GM18951 (cell line): ENCODE measurements at regions not wholly inside any gene's neighbourhood (a gene's known extent, or its start where the extent isn't known, plus 50 kb on each side); places are given as distances from the start of the nearest gene placed in this dataset.

Experiments
- POLR2A ChIP-seq: IDR thresholded peaks from 4 replicates; pipeline ENCODE4 v1.6.1; 2011; ENCODE audit warnings: mild to moderate bottlenecking; ENCODE audit not compliant: insufficient read length, insufficient read depth; ENCODE audit errors: extremely low read depth
- in situ Hi-C: fragments of 300-500 bp; cut with MboI; formaldehyde crosslinking; loops from one replicate; pipeline ENCODE4 v1.12.0; 2022; ENCODE audit warnings: low sequenced_read_pairs, mixed read lengths, inconsistent platforms; ENCODE audit not compliant: unreplicated experiment

DNA sequence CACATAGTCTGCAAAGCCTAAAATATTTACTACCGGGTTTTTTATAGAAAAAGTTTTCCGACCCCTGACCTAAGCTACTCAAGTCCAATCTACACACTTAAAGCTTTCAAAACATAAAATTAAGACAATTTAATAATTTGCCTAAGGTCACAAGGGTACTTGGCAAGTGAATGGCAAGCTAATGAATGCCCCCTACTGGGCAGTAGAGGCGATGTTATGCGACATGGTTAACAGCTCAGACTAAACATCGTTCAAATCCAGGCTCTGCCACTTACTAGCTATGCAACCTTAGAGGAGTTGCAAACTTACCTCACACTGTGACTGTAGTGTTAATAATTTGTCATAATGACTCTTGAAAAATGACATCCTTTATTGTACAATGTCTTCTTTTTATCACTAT lies 317.2 kb upstream of the NFIA start:
- in situ Hi-C loops = no loop called here
- no peak for TF ChIP-seq POLR2A

DNA sequence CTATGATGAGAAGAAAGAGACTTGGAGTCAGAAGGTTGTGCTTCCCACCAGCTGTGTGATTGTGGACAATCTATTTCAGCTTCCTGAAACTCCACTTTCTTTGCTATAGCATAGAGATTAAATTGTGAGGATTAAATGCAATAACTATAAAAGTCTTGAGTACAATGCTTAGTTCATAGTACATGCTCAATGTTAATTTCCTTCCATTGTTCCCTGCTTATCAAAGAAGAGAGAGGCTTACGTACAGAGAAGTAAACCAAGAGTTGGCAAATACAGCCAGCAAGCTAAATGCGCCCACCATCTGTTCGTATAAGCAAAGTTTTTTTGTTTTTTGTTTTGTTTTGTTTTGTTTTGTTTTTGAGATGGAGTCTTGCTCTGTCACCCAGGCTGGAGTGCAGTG lies 317.9 kb upstream of the NFIA start:
- no peak for TF ChIP-seq POLR2A
- in situ Hi-C loops = no loop called here

DNA sequence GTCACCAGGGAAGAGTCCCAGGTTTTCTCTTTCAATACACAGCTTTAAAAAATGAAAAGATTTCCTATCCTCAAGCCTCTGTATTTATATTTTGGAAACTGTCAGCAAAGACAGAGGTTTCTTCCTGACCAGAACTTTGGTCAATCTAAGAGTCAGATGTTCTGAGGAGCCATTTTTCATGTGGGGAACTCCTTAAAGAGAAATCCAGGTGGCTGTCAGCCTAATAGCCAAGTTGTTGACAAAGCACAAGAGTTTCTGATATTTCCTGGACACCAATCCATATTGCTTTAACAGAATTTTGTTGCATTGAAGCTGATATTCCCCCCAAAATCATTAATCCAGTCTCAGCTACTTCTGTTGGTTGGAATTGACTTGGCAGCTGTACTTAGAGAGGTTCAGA lies 318.6 kb upstream of the NFIA start:
- in situ Hi-C loops = no loop called here
- no peak for TF ChIP-seq POLR2A

DNA sequence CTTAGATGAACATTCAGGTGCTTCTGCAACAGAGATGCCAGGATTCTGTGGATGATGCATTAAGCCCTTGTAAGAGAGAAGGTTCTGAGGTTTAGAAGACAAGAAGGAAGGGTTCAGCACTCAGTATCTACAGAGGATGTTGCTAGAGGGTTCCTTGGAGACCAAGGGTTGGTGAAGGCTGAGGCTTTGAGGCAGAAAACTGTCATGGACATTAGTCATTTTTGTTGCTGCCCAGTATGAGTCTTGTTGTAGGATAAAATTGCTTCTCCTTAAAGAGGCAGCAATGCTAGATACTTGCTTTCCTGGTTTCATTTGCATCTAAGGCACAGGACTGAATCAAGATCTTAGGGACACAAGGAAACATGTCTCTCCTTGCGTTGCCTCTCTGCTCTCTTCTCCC lies 319.4 kb upstream of the NFIA start:
- in situ Hi-C loops = no loop called here
- no peak for TF ChIP-seq POLR2A

DNA sequence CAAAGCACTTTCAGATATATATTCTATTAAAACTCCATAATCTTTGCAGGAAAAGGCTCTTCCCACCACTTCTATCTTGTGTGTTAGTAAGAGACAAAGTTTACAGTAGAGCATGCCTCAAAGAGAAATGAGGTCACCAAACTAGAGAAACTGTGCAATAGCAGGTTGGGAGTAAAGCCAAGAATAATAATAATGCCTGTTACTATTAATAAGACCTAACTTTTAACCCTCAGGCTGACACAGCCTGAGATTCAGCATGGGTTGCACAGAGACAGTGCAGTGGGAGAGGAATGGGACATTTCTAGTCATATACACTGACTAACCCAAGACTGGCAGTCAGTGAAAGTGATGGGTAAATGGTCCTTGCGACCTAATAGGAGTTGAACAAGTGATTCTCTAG lies 320.2 kb upstream of the NFIA start:
- in situ Hi-C loops = no loop called here
- TF ChIP-seq POLR2A = no peak

DNA sequence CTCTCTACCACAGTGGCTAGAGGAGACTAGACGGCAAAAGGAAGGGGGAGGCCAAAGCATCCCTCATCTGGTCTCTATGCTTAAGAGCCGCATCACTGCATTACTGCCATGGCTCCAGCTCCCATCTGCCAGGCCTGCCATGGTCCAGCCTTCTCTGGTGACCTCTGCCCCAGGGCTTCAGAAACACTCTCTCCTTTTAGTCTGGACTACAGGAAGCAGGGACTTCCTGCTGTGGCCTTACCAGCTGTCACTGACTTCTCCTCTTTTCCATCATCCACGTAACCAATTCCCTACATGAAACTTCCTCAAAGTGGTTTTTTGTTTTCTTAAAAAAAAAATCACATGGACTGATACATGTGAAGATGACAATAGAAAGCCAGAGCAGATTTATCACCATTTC lies 323.1 kb upstream of the NFIA start:
- TF ChIP-seq POLR2A = no peak
- in situ Hi-C loops = no loop called here

DNA sequence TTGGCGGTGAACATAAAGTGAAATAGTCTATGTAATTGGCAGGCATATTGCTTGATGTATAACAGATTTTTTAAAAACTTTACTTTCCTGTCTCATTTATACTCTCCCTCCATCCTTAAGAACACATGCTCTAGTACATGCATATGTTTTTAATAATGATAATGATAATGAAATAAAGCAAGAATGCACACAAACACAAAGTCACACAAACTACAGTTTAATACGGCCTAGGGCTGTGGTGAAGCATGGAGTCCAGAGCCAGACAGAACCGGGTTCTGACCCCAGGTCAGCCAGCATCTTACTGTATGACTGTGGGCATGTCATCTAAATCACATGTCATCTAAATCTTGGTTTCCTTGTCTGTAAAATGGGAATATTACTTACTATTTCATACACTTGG lies 324.9 kb upstream of the NFIA start:
- in situ Hi-C loops = no loop called here

DNA sequence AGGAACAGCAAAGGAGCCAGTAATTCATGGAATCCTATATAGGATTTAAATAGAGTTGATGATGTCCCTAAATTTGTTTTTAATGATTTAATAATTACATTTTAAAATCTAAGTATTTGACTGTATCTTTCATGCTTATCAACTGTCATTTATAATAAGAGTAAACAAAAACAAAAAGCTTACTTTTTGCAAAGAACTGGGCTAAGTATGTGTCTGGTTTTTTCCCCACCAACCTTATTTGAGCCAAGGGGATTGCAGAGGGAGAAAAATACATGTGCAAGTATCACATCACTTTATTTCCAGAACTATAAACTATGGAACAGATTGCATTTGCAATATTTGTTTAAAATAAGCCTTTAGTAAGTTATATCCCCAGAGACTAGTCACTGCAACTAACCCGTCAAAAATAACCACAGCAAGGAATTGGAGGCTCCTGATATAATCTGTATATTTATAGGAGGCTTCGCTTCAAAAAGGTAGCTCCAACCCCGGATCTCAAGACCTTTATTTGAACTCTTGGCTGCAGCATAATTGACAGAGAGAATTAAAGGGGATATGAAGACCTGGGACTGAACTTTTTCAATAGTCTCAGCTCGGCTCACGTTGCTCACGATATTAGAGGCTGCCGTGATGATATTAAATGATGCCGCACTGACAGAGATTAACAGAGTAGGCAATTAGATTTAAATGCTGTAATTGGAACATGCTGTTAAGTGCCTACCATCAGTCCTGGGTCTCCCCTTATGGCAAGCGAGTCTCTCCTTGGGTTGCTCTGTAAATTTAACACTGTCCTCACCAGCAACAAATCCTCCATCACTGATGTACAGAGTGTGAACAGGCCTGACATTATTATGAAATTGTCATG lies 329.1 kb upstream of the NFIA start:
- in situ Hi-C loops = no loop called here
- TF ChIP-seq POLR2A = no peak

More for the DNA sequence above, 324.9 kb upstream of the NFIA start:
- TF ChIP-seq POLR2A = no peak

DNA sequence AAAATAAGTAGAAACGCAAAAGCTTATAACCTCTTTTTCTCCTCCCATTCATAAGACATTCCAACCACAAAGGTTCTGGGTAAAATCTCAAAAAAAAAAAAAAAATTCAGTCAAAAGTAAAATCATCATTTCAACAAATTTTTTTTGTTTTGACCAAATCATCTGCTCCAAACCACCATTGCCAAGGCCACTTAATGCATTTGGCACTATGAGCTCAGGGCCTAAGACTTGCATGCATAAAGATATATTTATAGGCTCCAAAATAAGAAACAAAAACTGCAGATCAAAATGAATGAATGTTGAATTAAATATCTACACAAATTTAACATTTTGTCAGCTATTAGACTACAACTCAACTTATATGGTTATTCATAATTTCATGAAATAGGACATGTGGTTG lies 331.1 kb upstream of the NFIA start:
- in situ Hi-C loops = no loop called here

DNA sequence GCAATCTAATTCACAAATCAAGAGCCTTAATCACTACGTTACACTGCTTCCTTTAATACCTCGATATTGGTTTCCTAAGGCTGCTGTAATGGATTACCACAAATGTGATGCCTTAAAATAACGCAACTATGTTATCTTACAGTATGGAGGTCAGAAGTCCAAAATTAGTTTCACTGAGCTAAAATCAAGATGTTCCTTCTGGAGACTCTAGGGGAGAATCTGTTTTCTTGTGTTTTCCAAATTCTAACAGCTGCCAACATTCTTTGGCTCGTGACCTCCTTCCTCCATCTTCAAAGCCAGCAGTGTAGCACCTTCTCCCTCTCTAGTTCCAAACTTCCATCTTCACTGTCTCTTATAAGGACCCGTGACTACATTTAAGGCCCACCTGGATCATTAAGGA lies 335.0 kb upstream of the NFIA start:
- in situ Hi-C loops = no loop called here
- TF ChIP-seq POLR2A = no peak

More for the DNA sequence above, 331.1 kb upstream of the NFIA start:
- TF ChIP-seq POLR2A = no peak

DNA sequence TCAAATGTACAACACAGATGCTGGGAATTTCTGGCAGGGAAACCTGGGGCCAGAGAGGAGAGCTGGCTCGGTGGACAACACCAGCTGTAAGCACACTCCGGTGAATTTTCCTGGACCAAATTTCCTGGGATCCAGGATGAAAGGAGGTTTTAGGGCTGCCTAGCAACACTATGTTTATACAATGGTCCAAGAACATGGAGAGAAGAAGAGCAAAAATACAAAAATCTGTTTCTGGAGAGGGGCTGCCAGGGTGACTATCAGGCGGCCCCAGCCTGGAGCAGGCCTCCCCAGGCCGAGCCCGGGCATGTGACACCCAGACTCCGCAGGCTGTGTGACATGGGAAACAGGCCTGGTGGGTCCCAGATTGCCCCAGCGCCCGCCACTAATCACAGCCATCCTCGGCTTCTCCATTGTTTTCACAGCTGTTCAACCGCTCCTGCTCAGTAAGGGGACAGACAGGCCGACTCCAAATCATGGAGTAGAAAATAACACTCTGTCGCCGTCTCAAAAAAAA lies 336.0 kb upstream of the NFIA start:
- in situ Hi-C loops = no loop called here
- no peak for TF ChIP-seq POLR2A

DNA sequence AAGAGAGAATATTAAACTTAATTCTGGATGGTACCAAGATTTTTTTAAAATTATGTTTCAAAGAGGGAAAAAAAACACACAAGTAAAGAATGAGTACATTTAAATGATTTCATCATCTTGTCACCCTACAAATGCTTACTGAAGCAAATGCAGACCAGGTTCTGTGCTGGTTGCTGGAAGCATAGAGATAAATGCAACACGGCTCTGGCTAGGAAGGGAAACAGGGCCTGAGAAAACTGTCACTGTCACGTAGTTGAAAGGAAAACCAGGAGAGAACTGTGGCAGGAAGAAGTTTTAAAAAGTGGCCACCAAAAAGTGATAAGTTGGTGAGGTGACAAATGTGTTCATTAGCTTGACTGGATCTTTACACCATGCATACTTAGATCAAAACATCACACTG lies 336.9 kb upstream of the NFIA start:
- TF ChIP-seq POLR2A = no peak
- in situ Hi-C loops = no loop called here

DNA sequence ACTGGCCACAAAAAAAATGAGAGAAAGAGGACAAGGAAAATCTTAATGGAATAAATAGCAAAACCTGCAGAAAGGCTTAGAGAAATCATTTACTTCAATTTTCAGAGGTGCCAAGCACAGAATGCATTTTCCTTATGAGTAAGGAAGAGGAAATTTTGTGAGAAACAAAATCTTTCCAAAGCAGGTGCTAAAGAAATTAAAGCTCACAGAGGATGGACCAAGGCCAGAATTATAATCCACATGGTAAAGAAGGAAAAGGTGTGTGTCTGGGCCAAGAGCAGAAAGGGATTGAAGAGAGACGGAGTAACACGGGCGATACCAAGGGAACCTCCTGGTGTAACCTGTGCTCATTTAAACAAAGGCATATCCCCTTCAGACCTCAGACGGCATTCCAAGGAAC lies 340.0 kb upstream of the NFIA start:
- in situ Hi-C loops = no loop called here
- TF ChIP-seq POLR2A = no peak

DNA sequence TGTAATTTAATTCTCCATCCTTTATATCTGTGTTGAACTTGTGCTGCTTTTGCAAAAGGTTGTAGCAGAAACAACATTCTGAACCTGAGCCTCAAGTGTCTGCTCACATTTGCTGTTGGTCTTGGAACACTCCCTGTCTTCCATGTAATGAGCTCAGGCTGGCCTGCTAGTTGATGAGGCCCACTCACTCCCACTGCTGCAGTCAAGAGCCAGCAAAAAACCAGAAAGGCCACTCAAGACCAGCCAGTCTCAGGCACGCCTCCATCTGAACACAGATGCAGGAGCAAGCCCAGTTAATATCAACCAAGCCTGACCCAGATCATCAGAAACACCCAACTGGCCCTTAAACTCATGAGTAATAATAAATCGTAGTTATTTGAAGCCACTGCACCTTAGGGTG lies 342.2 kb upstream of the NFIA start:
- TF ChIP-seq POLR2A = no peak
- in situ Hi-C loops = no loop called here

DNA sequence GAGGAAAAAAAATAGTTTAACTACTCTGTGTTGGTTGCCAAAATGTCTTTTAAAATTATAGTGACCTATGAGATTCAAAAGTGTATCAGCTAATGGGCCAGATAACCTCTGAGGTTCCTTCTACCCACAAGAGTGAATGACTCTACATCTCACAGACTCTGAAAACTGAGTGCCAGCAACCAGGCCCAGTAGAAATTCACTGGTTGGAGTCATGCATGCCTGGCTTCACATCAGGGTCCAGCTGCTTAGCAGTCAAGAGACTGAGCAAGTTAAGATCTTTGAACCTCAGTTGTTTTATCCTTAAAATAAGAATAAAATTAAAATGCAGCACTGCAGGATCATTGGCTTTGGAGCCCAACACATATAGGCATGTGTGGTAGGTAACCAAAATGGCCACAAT lies 342.6 kb upstream of the NFIA start:
- no peak for TF ChIP-seq POLR2A
- in situ Hi-C loops = no loop called here

DNA sequence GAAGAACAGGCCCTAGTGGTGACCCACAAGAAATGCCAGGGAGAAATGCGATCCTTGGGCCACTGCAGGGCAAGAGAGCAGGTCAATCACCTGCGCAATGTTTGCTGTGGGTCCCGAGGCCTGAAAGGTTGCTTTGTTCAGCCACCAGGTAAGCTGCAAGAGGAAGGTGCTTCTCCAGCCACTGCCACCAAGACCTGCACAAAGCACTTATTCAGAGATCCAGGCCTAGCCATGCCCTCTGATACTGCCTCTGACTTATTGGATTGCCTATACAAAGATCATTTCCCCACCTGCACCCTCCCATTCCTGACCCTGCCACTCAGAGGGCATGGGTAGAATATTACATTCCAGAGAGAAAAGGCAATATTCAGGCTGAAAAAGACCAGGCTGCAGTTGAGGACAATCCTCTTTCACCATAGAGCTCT lies 349.4 kb upstream of the NFIA start:
- no peak for TF ChIP-seq POLR2A
- in situ Hi-C loops = no loop called here
